MCF 10A (cell line): ENCODE measurements at regions not wholly inside any gene's neighbourhood (a gene's known extent, or its start where the extent isn't known, plus 50 kb on each side); places are given as distances from the start of the nearest gene placed in this dataset.

ENCODE experiments used
- BruUV-seq: library from RNA; stranded (reverse); fragments of 400-500 nt; replicated peaks from 2 replicates; lab custom pipeline; 2021; lab: Mats Ljungman, UMichigan
- CTCF ChIA-PET: fragments of 300-600 bp; sonication (Branson Sonifier 250); formaldehyde crosslinking; extraction: SDS; loops from one replicate; lab custom pipeline; 2021; ENCODE audit warnings: antibody characterized with exemption, inconsistent platforms; lab: Yijun Ruan, JAX
- POLR2A ChIA-PET: fragments of 300-600, 350-650 bp; sonication (Branson Sonifier 250); formaldehyde crosslinking; extraction: SDS; loops from one replicate; lab custom pipeline; 2020; ENCODE audit warnings: antibody characterized with exemption, inconsistent platforms; lab: Yijun Ruan, JAX
- DNase-seq: peaks from one replicate; pipeline ENCODE4 v3.0.0-alpha.2; 2018; ENCODE audit not compliant: unreplicated experiment
- H3K27ac Mint-ChIP-seq: one replicate; pipeline ENCODE4 v1.8.0; 2022; ENCODE audit warnings: mild to moderate bottlenecking, low read depth, mixed read lengths; ENCODE audit not compliant: unreplicated experiment
- H3K27me3 Mint-ChIP-seq: one replicate; pipeline ENCODE4 v1.8.0; 2022; ENCODE audit warnings: mixed read lengths; ENCODE audit not compliant: insufficient read depth, unreplicated experiment
- H3K36me3 Mint-ChIP-seq: one replicate; pipeline ENCODE4 v1.8.0; 2022; ENCODE audit warnings: mild to moderate bottlenecking, moderate library complexity, mixed read lengths; ENCODE audit not compliant: insufficient read depth, unreplicated experiment
- H3K4me1 Mint-ChIP-seq: one replicate; pipeline ENCODE4 v1.8.0; 2022; ENCODE audit warnings: mixed read lengths; ENCODE audit not compliant: insufficient read depth, unreplicated experiment
- H3K4me3 Mint-ChIP-seq: one replicate; pipeline ENCODE4 v1.8.0; 2022; ENCODE audit warnings: mild to moderate bottlenecking, moderate library complexity, mixed read lengths; ENCODE audit not compliant: unreplicated experiment
- H3K9me3 Mint-ChIP-seq: one replicate; pipeline ENCODE4 v1.8.0; 2022; ENCODE audit warnings: mixed read lengths; ENCODE audit not compliant: unreplicated experiment
- CTCF ChIP-seq: fragments of 200-600 bp; IDR thresholded peaks from one replicate; pipeline ENCODE4 v1.8.0; 2022; ENCODE audit warnings: antibody characterized with exemption, mild to moderate bottlenecking; ENCODE audit not compliant: unreplicated experiment
- intact Hi-C: fragments of 100-400 bp; cut with micrococcal nuclease; formaldehyde crosslinking; loops from 2 replicates; pipeline ENCODE4 v1.14.1; 2022

GRCh38 chr18:4871197-4871596 lies 325.9 kb downstream of the AKAIN1 start:
- Mint-ChIP-seq H3K36me3 (no peaks in the 10 kb centered on the region), H3K4me1 (no peaks in the 10 kb centered on the region)
- BruUV-seq = no TSS peak

GRCh38 chr18:4870177-4870773 lies 326.8 kb downstream of the AKAIN1 start:
- DNase-seq = no peak
- H3K27me3 Mint-ChIP-seq = no peaks in the 10 kb centered on the region
- H3K36me3 Mint-ChIP-seq = no peaks in the 10 kb centered on the region
- BruUV-seq = no TSS peak
- CTCF ChIA-PET = interaction anchor here (0.5 kb wide), 1 partner anchor 200 kb away, joined by 3 read pairs; no protein-coding TSS in a partner anchor
- no peaks in the 10 kb centered on the region for H3K4me1 Mint-ChIP-seq
- no peak overlapping the region for H3K4me3 Mint-ChIP-seq
- intact Hi-C loops = no loop called here
- no peak overlapping the region for H3K27ac Mint-ChIP-seq
- POLR2A ChIA-PET = interaction anchor here (0.7 kb wide), 1 partner anchor 167 kb away, joined by 3 read pairs; no protein-coding TSS in a partner anchor
- TF ChIP-seq CTCF = no peak
- peaks cover 18% of the 10 kb centered on the region for H3K9me3 Mint-ChIP-seq

More at GRCh38 chr18:4871197-4871596, 325.9 kb downstream of the AKAIN1 start:
- ChIA-PET CTCF (interaction anchor here (0.5 kb wide), 1 partner anchor 201 kb away, joined by 3 read pairs; no protein-coding TSS in a partner anchor), POLR2A (interaction anchor here (0.7 kb wide), 1 partner anchor 167 kb away, joined by 3 read pairs; no protein-coding TSS in a partner anchor)
- intact Hi-C loops = no loop called here
- no peak for DNase-seq
- Mint-ChIP-seq H3K4me3 (no peak overlapping the region), H3K27ac (no peak overlapping the region), H3K27me3 (no peaks in the 10 kb centered on the region), H3K9me3 (peaks cover 18% of the 10 kb centered on the region)
- TF ChIP-seq CTCF = no peak

GRCh38 chr18:4869155-4869554 lies 327.9 kb downstream of the AKAIN1 start:
- H3K9me3 Mint-ChIP-seq = peaks cover 18% of the 10 kb centered on the region
- no peaks in the 10 kb centered on the region for H3K36me3 Mint-ChIP-seq
- intact Hi-C loops = no loop called here
- no peak overlapping the region for H3K27ac Mint-ChIP-seq
- no peaks in the 10 kb centered on the region for H3K27me3 Mint-ChIP-seq
- ChIA-PET POLR2A (no interaction called here), CTCF (no interaction called here)
- no peaks in the 10 kb centered on the region for H3K4me1 Mint-ChIP-seq
- H3K4me3 Mint-ChIP-seq = no peak overlapping the region
- TF ChIP-seq CTCF = no peak
- no TSS peak for BruUV-seq
- DNase-seq = no peak

GRCh38 chr18:4858379-4859127 lies 338.5 kb downstream of the AKAIN1 start:
- no TSS peak for BruUV-seq
- CTCF ChIA-PET = interaction anchor here (0.5 to 0.6 kb wide), 2 partner anchors 41 to 189 kb away, joined by 4 read pairs; no protein-coding TSS in a partner anchor

More at GRCh38 chr18:4858379-4859127, 338.5 kb downstream of the AKAIN1 start:
- Mint-ChIP-seq H3K36me3 (no peaks in the 10 kb centered on the region), H3K9me3 (peaks cover 1% of the 10 kb centered on the region), H3K27ac (no peak overlapping the region), H3K4me3 (no peak overlapping the region), H3K27me3 (no peaks in the 10 kb centered on the region), H3K4me1 (no peaks in the 10 kb centered on the region)
- no peak for TF ChIP-seq CTCF
- no peak for DNase-seq
- POLR2A ChIA-PET = no interaction called here
- intact Hi-C loops = no loop called here
